GM12873 (cell line): ENCODE measurements at regions not wholly inside any gene's neighbourhood (a gene's known extent, or its start where the extent isn't known, plus 50 kb on each side); places are given as distances from the start of the nearest gene placed in this dataset.

ENCODE experiments used
- CTCF ChIP-seq: IDR thresholded peaks from 2 replicates; pipeline ENCODE4 v1.5.1; 2012; ENCODE audit warnings: low read depth, mild to moderate bottlenecking, moderate library complexity, low read length, control low read depth; ENCODE audit not compliant: insufficient read depth; ENCODE audit errors: missing control alignments

GRCh38 chr3:21073561-21073960 lies 677.4 kb downstream of the ZNF385D start:
- no peak for TF ChIP-seq CTCF

- TF ChIP-seq CTCF: no peak
These were observed 683.8 kb downstream of the ZNF385D start for GRCh38 chr3:21067031-21067813.

- no peak for TF ChIP-seq CTCF
These were observed 688.1 kb downstream of the ZNF385D start for GRCh38 chr3:21062831-21063294.

- TF ChIP-seq CTCF: no peak
These were observed 691.6 kb downstream of the ZNF385D start for GRCh38 chr3:21059404-21059803.

- TF ChIP-seq CTCF: no peak
These were observed 694.7 kb downstream of the ZNF385D start for GRCh38 chr3:21056293-21056692.

GRCh38 chr3:21055015-21055414 lies 696.0 kb downstream of the ZNF385D start:
- no peak for TF ChIP-seq CTCF

GRCh38 chr3:21054064-21054463 lies 696.9 kb downstream of the ZNF385D start:
- TF ChIP-seq CTCF: no peak
